Body of pancreas (tissue), 4 donors: ENCODE measurements at regions not wholly inside any gene's neighbourhood (a gene's known extent, or its start where the extent isn't known, plus 50 kb on each side); places are given as distances from the start of the nearest gene placed in this dataset.
"Not testable (repeated sequence)": the region's sequence is repeated elsewhere in the genome, so short reads cannot be mapped to it uniquely, and the experiment has no call there.

Experiments
- POLR2A ChIP-seq, 3 donors: fragments of 450-650 bp; IDR thresholded peaks; one replicate each; pipeline ENCODE4 v1.6.1; 2016; ENCODE audit warnings: antibody characterized with exemption in 3 of 3, mild to moderate bottlenecking in 2 of 3
- TF ChIP-seq, protein P1 (sequence below), 7 experiments: fragments of 450-650 bp in 4 of 7; fragments of 200-600 bp in 3 of 7; sonication (generic) in 3 of 7; IDR thresholded peaks; one replicate each; pipeline ENCODE4 v1.5.1; 2016 to 2019; ENCODE audit warnings: antibody characterized with exemption in 7 of 7

DNA sequence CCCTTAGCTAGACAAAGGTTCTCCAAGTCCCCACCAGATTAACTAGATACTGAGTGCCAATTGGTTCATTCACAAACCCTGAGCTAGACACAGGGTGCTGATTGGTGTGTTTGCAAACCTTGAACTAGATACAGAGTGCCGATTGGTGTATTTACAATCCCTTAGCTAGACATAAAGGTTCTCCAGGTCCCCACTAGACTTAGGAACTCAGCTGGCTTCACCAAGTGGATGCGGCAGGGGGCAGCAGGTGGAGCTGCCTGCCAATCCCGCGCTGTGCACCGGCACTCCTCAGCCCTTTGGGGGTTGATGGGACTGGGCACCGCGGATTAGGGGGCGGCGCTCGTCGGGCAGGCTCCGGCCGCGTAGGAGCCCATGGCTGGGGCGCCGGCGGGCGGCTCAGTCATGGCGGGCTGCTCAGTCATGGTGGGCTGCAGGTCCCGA, 157.6 kb downstream of the KLRB1 start:
- TF ChIP-seq, protein P1, sequence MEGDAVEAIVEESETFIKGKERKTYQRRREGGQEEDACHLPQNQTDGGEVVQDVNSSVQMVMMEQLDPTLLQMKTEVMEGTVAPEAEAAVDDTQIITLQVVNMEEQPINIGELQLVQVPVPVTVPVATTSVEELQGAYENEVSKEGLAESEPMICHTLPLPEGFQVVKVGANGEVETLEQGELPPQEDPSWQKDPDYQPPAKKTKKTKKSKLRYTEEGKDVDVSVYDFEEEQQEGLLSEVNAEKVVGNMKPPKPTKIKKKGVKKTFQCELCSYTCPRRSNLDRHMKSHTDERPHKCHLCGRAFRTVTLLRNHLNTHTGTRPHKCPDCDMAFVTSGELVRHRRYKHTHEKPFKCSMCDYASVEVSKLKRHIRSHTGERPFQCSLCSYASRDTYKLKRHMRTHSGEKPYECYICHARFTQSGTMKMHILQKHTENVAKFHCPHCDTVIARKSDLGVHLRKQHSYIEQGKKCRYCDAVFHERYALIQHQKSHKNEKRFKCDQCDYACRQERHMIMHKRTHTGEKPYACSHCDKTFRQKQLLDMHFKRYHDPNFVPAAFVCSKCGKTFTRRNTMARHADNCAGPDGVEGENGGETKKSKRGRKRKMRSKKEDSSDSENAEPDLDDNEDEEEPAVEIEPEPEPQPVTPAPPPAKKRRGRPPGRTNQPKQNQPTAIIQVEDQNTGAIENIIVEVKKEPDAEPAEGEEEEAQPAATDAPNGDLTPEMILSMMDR (IDR thresholded peaks at IDR 0.05): peak in 1 of 7 experiments; percentile 19
- TF ChIP-seq POLR2A (IDR thresholded peaks at IDR 0.05): not testable (repeated sequence)
